Fibroblast of upper back skin (primary cell): ENCODE measurements at regions not wholly inside any gene's neighbourhood (a gene's known extent, or its start where the extent isn't known, plus 50 kb on each side); places are given as distances from the start of the nearest gene placed in this dataset.
A peak's percentile ranks its signal among the peaks of the same experiment; 100 is the strongest.
"Not testable (repeated sequence)": the region's sequence is repeated elsewhere in the genome, so short reads cannot be mapped to it uniquely, and the experiment has no call there.

Experiments
- DNase-seq: peaks from one replicate; pipeline ENCODE4 v3.0.0-alpha.2; 2013

DNA sequence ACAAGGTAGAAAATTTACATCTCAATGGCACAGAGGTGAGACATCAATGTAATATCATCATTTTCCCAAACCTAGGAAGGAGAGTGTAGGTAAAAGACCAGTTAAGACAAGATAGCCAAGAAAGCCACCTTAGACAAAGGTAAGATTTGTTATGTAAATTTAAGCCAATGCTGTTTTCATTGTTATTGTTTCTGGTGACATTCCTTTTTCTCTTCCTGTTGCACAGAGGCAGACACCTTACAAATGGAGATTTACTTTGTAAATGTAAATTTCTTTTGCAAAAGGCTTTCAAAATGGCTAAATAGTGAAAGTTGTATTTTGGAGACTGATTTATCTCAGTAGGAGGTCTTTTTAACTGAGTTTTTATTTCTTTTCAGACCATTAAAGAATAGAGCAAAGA, 159.1 kb downstream of the YIPF5 start:
- no peak for DNase-seq

GRCh38 chr5:144013816-144014215, 156.6 kb downstream of the YIPF5 start:
- no peak for DNase-seq

DNA sequence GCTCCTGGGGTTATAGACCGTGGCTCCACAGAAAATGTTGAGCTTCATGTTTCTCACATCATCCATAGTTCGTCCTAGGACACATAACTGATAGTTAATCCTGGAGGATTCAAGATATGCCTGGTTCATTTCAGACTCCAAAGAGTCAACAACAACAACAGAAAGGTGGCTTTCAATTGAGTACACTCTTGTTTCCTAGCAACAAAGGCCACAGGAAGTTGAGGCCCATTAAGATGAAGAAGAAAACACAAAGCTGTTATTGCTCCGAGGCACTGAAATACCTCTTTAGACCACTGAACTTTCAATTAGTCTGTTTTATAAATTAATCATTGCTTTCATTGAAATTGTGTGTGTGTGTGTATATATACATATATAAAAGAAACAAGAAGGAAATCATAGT, 154.5 kb downstream of the YIPF5 start:
- DNase-seq: no peak

- DNase-seq: no peak
Measured at GRCh38 chr5:144017119-144017518, 153.3 kb downstream of the YIPF5 start.

GRCh38 chr5:144017631-144018030, 152.8 kb downstream of the YIPF5 start:
- peak; percentile 67 for DNase-seq

- DNase-seq: no peak
Measured at GRCh38 chr5:144024090-144024489, 146.4 kb downstream of the YIPF5 start.

DNA sequence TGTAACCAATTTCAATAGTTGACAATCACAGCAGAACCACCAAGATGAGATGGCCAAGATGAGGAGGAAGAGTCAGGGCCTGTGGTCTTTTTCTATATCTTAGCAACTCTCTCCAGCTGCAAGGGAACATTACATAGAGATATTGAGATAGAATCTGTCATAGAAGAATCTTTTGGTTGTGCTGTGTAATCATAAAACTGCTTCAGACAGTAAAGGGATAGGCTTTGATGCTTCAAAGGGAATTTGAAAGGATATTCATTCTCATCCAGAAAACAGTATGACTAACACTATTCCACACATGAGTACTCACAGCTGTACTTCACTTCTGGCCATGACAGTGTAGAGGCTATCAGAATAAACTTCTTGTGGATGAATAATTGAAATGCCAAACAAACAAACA, 145.9 kb downstream of the YIPF5 start:
- DNase-seq: peak; percentile 72

DNA sequence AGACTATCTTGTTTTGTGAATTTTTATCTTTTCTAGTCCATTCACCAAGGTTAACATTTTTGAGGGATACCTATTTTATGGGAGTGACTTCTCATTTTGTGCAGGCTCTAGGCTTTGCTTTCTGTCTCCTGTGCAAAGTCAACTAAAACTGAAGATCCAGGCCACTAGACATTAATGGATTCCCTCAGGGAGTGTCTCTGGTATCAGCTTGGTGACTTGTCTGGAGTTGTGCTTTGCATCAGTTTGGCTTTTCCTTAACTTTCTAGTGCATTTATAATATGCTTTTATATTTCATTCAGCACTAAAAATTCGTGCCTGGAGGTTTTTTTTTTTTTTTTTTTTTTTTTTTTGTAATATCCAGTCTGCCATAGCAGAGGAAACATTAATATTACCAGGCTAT, 144.2 kb downstream of the YIPF5 start:
- DNase-seq: no peak

DNA sequence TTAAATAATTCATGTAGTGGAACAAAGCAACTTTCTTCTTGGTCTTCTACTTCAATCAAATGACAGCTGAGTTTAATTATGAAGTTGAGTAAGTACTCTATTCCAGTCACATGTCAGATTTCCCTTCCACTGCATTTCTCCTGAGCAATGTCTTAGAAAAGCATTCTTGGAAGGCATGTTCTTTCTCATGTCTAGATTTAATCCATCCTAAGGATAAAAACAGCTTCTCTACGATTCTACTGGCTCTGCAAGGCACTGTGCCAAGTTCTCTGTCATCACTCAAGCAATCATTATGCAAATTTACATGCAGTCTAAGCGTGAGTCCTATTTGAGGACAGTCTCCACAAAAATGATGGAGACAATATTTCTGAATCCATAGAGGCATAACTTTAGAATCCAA, 142.4 kb downstream of the YIPF5 start:
- peak; percentile 94 for DNase-seq

DNA sequence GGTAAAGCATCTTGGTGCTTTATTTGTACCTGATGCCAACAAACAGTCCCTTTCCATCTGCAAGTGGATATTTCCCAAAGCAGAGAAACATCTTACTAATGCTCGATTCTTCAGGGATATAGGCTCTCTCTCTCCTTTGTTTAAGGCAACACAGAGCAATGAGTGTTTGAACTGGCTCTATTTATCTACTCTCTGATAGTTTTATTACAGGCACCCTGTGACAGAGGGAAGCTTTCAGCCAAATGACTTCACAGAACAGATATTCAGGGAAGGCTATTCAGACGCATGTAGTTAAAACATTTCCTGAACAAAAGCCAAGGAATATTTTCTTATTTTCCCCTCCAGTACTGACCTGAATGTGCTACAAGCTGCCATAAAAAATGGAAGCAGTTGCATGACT, 141.8 kb downstream of the YIPF5 start:
- DNase-seq: peak; percentile 95

- DNase-seq: no peak
Measured at GRCh38 chr5:144030904-144031303, 139.6 kb downstream of the YIPF5 start.

DNA sequence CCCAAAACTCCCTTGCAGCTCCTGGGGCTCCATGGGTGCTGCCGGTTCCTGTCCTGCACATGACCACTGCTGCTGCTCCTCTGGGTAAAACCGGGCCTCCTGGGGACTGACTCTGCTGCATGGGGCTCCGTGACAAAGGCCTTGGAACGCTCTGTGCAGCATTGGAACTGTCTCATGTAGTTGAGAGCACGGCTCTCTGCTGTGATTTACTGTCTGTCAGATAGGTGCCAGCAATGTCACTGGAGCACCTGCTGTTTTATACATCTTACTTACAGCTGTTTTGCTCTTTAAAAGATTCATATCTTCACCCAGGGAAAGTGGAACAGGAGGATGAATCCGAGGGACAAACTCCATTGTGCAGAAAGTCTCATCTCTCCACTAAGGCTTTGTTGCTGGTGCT, 138.1 kb downstream of the YIPF5 start:
- no peak for DNase-seq

DNA sequence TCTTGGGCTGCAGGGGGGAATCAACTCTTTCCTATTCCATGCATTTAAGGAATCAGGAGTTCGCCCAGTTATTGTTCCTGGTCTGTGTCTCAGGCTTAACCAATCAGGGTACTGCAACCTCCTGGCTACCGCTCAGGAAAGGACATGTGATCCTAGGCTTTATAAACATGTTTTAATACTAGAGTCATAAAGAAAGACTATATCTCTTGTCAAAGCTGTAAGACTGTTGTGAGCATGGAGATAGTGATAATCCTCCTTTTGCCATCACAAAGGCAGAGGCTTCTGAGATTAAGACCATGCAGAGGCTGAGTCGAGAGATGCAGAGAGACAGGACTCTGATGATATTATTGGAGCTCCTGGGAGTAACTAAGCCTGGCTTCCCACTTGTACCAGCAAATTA, 137.0 kb downstream of the YIPF5 start:
- DNase-seq: no peak

DNA sequence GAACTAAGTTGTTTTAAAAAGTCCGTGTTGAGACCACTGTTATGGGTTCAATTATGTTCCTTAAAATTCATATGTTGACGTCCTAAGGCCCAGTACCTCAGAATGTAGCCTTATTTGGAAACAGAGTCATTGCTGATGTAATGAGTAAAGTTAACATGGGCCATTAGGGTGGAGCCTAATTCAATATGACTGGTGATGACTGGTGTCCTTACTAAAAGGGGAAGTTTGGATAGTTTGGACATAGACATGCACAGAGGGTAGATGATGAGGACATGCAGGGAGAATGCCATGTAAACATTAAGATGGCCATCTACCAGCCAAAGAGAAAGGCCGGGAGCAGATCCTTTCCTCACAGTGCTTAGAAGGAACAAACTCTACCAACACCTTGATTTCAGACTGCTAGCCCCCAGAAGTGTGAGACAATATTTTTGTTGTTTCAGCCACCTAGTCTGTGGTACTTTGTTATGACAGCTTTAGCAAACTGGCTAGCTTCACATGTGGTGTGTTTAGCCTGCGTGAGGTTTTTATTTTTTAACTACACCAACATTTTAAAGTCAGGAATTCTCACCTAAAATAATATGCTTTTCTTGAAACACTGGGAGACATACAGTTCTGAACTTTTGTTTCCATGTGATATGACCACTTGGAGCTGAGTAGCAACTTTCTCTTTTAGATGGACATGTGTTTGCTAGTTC, 135.3 kb downstream of the YIPF5 start:
- DNase-seq: no peak

DNA sequence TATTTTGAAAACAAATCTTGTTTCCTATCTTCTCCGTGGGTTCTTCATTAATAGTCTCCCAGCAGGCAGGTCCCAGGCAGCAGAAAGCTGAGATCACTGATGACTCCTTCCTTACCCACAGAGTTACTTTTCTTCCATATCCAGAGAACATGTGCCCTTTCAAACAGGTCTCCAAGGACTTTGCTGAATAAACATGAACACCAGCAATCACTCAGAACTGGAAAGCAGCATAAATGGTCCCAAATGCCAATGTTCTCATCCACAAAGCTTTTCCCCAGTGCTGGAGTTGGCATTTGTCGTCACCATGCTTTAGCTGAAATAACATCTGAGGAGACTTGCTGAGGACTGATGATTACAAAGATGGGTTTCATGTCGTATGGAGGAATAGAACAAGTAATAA, 134.0 kb downstream of the YIPF5 start:
- DNase-seq: no peak

DNA sequence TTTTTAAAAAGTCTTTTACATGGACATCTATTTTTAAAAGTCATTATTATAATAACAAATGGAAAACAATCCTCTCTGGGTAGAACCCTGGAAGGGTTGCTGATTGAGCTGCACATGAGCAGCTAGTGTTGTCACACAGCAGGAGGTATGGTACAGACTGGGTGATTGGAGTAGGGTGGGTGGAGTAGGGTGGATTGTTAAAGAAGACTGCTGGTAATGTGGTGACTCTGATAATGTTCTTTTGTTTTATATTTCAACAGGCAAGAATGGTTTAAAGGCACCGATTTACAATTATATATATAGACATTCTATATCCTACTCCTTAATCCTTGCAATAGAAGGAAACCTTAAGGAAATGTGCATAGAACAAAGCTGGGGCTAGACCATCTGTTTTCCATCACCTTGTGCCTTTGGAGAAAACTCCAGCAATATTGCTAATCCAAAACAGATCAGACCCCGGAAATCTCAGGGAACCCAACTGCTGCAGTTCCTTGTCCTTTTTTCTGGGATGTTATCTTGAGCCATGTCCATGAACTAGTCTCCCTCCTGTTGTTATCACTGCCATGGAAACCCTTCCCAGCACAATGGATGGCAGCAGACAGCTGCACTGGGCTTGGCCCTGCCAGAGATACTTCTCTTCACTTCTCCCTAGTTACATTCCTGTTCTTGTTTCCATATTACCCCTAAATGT, 129.7 kb downstream of the YIPF5 start:
- DNase-seq: peak; percentile 61

DNA sequence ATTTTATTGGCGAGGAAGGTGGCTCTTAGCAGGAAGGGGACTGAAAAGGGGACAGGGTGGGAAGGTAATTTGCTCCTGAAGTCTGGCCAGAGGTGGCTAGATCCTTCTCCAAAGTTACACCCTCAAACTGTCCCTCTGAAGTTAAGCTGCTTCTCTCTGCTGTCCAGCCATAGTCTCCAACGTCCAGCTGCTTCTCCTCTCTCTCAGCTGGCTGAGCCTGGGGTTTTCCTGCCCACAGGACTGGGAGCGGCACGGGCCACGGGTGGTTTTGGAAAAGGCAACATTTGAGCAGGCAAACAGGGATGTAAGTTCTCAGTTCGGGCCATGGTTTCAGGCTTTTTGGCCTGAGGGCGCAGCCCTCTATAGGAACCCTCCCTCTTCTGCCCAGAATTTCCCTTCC, 128.3 kb downstream of the YIPF5 start:
- DNase-seq: no peak

DNA sequence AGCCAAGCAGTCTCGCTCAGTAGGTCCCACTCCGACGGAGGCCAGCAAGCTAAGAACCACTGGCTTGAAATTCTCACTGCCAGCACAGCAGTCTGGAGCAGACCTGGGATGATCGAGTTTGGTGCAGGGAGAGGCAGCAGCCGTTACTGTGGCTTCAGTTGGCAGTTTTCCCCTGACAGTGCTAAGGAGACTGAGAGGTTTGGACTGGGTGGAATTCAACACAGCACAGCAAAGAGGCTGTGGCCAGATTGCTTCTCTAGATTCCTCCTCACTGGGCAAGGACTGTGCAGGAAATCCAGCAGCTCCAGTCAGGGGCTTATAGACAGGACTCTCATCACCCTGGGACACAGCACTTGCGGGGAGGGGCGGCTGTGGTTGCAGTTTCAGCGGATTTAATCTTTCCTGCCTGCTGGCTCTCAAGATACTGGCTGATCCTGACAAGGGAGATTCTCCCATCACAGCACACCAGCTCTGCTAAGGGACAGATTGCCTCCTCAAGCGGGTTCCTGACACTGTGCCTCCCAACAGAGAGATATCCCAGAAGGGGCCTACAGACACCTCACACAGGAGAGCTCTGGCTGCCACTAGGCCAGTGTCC, 122.1 kb downstream of the YIPF5 start:
- peak; percentile 52 for DNase-seq

GRCh38 chr5:144055391-144055790, 115.1 kb downstream of the YIPF5 start:
- not testable (repeated sequence) for DNase-seq

GRCh38 chr5:144060091-144060490, 110.4 kb downstream of the YIPF5 start:
- DNase-seq: not testable (repeated sequence)

GRCh38 chr5:144060598-144060997, 109.9 kb downstream of the YIPF5 start:
- no peak for DNase-seq

GRCh38 chr5:144065786-144066185, 104.7 kb downstream of the YIPF5 start:
- no peak for DNase-seq

DNA sequence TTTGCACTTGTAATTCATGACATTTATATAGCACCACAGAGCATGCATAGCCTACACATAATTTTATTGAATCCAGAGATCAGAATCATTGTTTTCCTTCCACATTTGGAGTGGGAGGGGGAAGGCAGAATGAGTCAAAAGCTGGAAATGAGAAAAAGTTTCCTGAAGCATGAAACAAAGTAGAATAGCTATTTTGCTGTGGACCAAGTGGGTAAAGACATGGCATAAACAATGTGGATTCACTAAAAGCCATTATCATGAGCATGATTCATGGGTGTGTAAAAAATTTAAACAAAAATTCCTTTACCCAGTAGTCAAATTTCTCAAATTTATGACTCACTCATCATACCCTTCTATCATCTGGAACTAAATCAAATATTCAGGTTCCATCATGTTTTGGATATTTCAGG, 97.9 kb downstream of the YIPF5 start:
- peak; percentile 96 for DNase-seq

- DNase-seq: no peak
Measured at GRCh38 chr5:144076521-144077083, 93.9 kb downstream of the YIPF5 start.
